Fibroblast of pulmonary artery (primary cell): ENCODE measurements at regions not wholly inside any gene's neighbourhood (a gene's known extent, or its start where the extent isn't known, plus 50 kb on each side); places are given as distances from the start of the nearest gene placed in this dataset.

Experiments used
- DNase-seq: peaks from one replicate; pipeline ENCODE4 v3.0.0-alpha.2; 2010; ENCODE audit warnings: low read depth
- H3K4me3 ChIP-seq: replicated peaks from 2 replicates; pipeline ENCODE4 v1.5.1; 2011; ENCODE audit warnings: low read depth, mild to moderate bottlenecking, control low read depth, low read length, moderate library complexity
- CTCF ChIP-seq: IDR thresholded peaks from 2 replicates; pipeline ENCODE4 v1.5.1; 2011; ENCODE audit warnings: mild to moderate bottlenecking, control low read depth, low read length, inconsistent platforms; ENCODE audit errors: missing control alignments

GRCh38 chr19:30864391-30865215 is 484.6 kb downstream of the TSHZ3 start:
- no peak overlapping the region for H3K4me3 ChIP-seq
- no peak for TF ChIP-seq CTCF
- DNase-seq = no peak

GRCh38 chr19:30862876-30863275 is 486.4 kb downstream of the TSHZ3 start:
- no peak overlapping the region for H3K4me3 ChIP-seq
- DNase-seq = no peak
- no peak for TF ChIP-seq CTCF

GRCh38 chr19:30861919-30862318 is 487.3 kb downstream of the TSHZ3 start:
- no peak for TF ChIP-seq CTCF

GRCh38 chr19:30857966-30858490 is 485.8 kb downstream of the ZNF536 start:
- DNase-seq = no peak
- TF ChIP-seq CTCF = no peak

More at GRCh38 chr19:30861919-30862318, 487.3 kb downstream of the TSHZ3 start:
- H3K4me3 ChIP-seq = no peak overlapping the region
- DNase-seq = no peak

GRCh38 chr19:30857388-30857787 is 485.2 kb downstream of the ZNF536 start:
- TF ChIP-seq CTCF = no peak
- no peak for DNase-seq
- no peak overlapping the region for H3K4me3 ChIP-seq

More at GRCh38 chr19:30857966-30858490, 485.8 kb downstream of the ZNF536 start:
- H3K4me3 ChIP-seq = no peak overlapping the region

- no peak for DNase-seq
- no peak for TF ChIP-seq CTCF
- no peak overlapping the region for H3K4me3 ChIP-seq
These were observed 484.6 kb downstream of the ZNF536 start for GRCh38 chr19:30856786-30857185.
